Parathyroid adenoma (tissue), 2 donors: ENCODE measurements at regions not wholly inside any gene's neighbourhood (a gene's known extent, or its start where the extent isn't known, plus 50 kb on each side); places are given as distances from the start of the nearest gene placed in this dataset.

Experiments
- H2AFZ ChIP-seq: fragments of 300-600 bp; sonication (generic); one replicate; pipeline ENCODE4 v1.7.0; 2017; ENCODE audit warnings: antibody characterized with exemption, mild to moderate bottlenecking
- H3K27ac ChIP-seq: fragments of 300-600 bp; sonication (generic); one replicate; pipeline ENCODE4 v1.7.0; 2017
- H3K27me3 ChIP-seq: fragments of 300-600 bp; sonication (generic); one replicate; pipeline ENCODE4 v1.7.0; 2017; ENCODE audit warnings: low read length; ENCODE audit not compliant: control insufficient read depth, insufficient read depth
- H3K36me3 ChIP-seq: fragments of 300-600 bp; sonication (generic); one replicate; pipeline ENCODE4 v1.7.0; 2017; ENCODE audit warnings: low read length; ENCODE audit not compliant: control insufficient read depth, insufficient read depth
- H3K4me1 ChIP-seq: fragments of 300-600 bp; sonication (generic); one replicate; pipeline ENCODE4 v1.7.0; 2017; ENCODE audit warnings: control low read depth
- H3K4me2 ChIP-seq: fragments of 300-600 bp; sonication (generic); one replicate; pipeline ENCODE4 v1.7.0; 2017; ENCODE audit warnings: low read length
- H3K4me3 ChIP-seq: fragments of 300-600 bp; sonication (generic); one replicate; pipeline ENCODE4 v1.7.0; 2017; ENCODE audit warnings: low read depth, low read length
- H3K79me2 ChIP-seq: fragments of 300-600 bp; sonication (generic); one replicate; pipeline ENCODE4 v1.7.0; 2017; ENCODE audit warnings: control low read depth
- H3K9ac ChIP-seq: fragments of 300-600 bp; sonication (generic); one replicate; pipeline ENCODE4 v1.7.0; 2017; ENCODE audit warnings: mild to moderate bottlenecking
- H3K9me3 ChIP-seq: fragments of 300-600 bp; sonication (generic); one replicate; pipeline ENCODE4 v1.7.0; 2017; ENCODE audit warnings: low read length; ENCODE audit not compliant: control insufficient read depth
- CTCF ChIP-seq: fragments of 300-600 bp; sonication (generic); IDR thresholded peaks from one replicate; pipeline ENCODE4 v1.7.0; 2017; ENCODE audit warnings: antibody characterized with exemption, mild to moderate bottlenecking
- donor health status: primary hyperparathyroidism.

GRCh38 chr1:187872550-187872949 lies 1043.8 kb downstream of the PLA2G4A start:
- Histone ChIP-seq H2AFZ (no peak overlapping the region), H3K27ac (no peak overlapping the region), H3K27me3 (no peaks in the 10 kb centered on the region), H3K36me3 (no peaks in the 10 kb centered on the region), H3K4me2 (no peak overlapping the region), H3K9ac (no peak overlapping the region), H3K9me3 (no peaks in the 10 kb centered on the region), H3K79me2 (no peaks in the 10 kb centered on the region), H3K4me1 (no peaks in the 10 kb centered on the region), H3K4me3 (no peak overlapping the region)
- no peak for TF ChIP-seq CTCF

DNA sequence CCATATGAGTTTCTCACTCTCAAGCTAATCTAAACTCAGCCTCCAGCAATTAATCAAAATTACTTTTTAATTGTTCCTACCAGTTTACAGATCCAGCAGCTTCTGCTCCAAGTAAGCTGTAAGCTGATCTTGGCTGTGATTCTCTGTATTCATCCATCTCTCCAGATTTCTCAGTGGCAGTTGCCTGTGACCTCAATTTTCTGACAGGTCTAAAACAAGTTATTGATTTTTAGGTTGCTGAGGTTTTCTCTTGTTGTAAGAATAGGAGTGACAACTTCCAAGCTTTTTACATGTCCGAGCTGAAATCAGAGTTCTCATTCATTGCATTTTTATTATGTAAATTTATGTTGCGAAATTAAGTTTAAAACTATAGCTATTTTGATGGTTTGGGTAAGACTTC lies 1044.4 kb downstream of the PLA2G4A start:
- no peak overlapping the region for H3K4me3 ChIP-seq

DNA sequence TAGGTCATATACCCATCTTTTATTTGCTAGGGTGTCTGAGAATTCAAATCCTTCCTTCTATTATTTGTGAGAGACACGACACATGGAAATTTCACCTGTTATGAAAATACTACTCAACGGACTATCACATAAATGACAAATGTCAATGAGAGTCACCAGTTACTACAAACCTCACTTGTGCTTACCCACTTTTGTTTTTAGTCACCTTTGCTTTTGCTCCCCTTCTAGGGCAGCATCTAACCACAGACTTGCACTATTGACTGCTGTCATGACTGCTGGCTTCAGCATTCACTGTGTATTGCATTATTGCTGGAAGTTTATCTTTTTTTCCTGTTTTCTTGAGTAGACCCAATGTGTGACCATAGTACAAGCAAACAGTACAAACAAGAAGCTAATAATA lies 1048.0 kb downstream of the PLA2G4A start:
- H3K27ac ChIP-seq: no peak overlapping the region
- no peak overlapping the region for H3K4me3 ChIP-seq
- TF ChIP-seq CTCF: no peak
- no peaks in the 10 kb centered on the region for H3K36me3 ChIP-seq
- H3K9ac ChIP-seq: no peak overlapping the region
- no peaks in the 10 kb centered on the region for H3K79me2 ChIP-seq
- no peak overlapping the region for H2AFZ ChIP-seq
- H3K27me3 ChIP-seq: no peaks in the 10 kb centered on the region
- H3K4me1 ChIP-seq: no peaks in the 10 kb centered on the region
- H3K9me3 ChIP-seq: no peaks in the 10 kb centered on the region
- no peak overlapping the region for H3K4me2 ChIP-seq

More for the DNA sequence above, 1044.4 kb downstream of the PLA2G4A start:
- no peak overlapping the region for H2AFZ ChIP-seq
- H3K4me1 ChIP-seq: no peaks in the 10 kb centered on the region
- H3K27me3 ChIP-seq: no peaks in the 10 kb centered on the region
- H3K27ac ChIP-seq: no peak overlapping the region
- H3K9me3 ChIP-seq: no peaks in the 10 kb centered on the region
- no peaks in the 10 kb centered on the region for H3K36me3 ChIP-seq
- no peaks in the 10 kb centered on the region for H3K79me2 ChIP-seq
- no peak overlapping the region for H3K4me2 ChIP-seq
- no peak for TF ChIP-seq CTCF
- H3K9ac ChIP-seq: no peak overlapping the region

DNA sequence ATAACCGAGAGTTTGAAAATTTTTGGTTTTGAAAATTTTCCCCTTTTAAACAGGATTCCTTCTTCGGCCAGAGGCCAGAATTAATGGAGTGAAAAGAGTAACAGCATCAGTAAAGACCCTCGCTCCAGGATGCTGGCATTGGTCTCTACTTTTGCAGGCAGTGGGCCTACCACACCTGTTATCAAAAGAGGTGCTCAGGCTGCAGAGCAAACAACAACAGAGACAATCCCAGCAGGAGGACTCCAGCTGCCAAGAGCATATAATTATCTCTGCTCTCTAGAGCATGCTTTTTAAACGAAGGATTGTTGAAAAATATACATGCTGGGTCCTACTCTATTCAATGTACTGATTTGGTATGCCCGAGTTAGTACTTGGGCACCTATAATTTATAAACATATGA lies 1048.5 kb downstream of the PLA2G4A start:
- H3K9me3 ChIP-seq: no peaks in the 10 kb centered on the region
- TF ChIP-seq CTCF: no peak
- H3K9ac ChIP-seq: no peak overlapping the region
- no peak overlapping the region for H2AFZ ChIP-seq
- H3K4me2 ChIP-seq: no peak overlapping the region
- H3K36me3 ChIP-seq: no peaks in the 10 kb centered on the region
- H3K27ac ChIP-seq: no peak overlapping the region
- H3K27me3 ChIP-seq: no peaks in the 10 kb centered on the region
- H3K79me2 ChIP-seq: no peaks in the 10 kb centered on the region
- no peak overlapping the region for H3K4me3 ChIP-seq
- no peaks in the 10 kb centered on the region for H3K4me1 ChIP-seq

- no peak overlapping the region for H3K27ac ChIP-seq
- H3K79me2 ChIP-seq: no peaks in the 10 kb centered on the region
- H2AFZ ChIP-seq: no peak overlapping the region
- no peak for TF ChIP-seq CTCF
- H3K9me3 ChIP-seq: no peaks in the 10 kb centered on the region
- H3K4me2 ChIP-seq: no peak overlapping the region
- H3K4me3 ChIP-seq: no peak overlapping the region
- no peaks in the 10 kb centered on the region for H3K27me3 ChIP-seq
- no peak overlapping the region for H3K9ac ChIP-seq
- no peaks in the 10 kb centered on the region for H3K36me3 ChIP-seq
- H3K4me1 ChIP-seq: no peaks in the 10 kb centered on the region
Measured at GRCh38 chr1:187878883-187879282, 1050.1 kb downstream of the PLA2G4A start.
